Stimulated activated CD4-positive, alpha-beta T cell treated with anti-CD3 and anti-CD28 coated beads, Interleukin-1b, Interleukin-23, amount 100 ng/mL, for 24 hours (primary cell): ENCODE measurements at regions not wholly inside any gene's neighbourhood (a gene's known extent, or its start where the extent isn't known, plus 50 kb on each side); places are given as distances from the start of the nearest gene placed in this dataset.
"Not testable (repeated sequence)": the region's sequence is repeated elsewhere in the genome, so short reads cannot be mapped to it uniquely, and the experiment has no call there.

Source experiments
- DNase-seq, 4 experiments: peaks; one replicate each; pipeline ENCODE4 v3.0.0-alpha.2; 2020; ENCODE audit warnings: low read depth in 4 of 4, low spot score in 1 of 4

DNA sequence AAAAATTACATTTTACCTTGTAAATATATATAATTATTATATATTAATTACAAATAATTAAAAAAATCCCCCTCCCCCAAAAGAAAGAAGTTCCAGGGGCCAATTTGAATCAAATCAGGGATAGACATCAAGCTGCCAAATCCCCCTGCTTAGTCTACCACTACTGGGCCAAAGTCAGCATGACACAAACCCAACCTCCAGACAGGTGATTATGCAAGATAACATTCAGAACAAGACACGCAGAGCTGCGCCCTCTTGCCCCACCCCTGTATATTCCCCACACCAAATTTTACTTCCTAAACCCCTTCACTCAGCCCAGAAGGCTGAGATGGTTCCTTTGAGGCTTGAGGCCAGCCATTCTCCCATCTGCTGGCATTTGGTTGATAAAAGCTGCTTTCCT, 2059.1 kb upstream of the CDH6 start:
- no peak for DNase-seq

GRCh38 chr5:29131285-29131684, 2062.2 kb upstream of the CDH6 start:
- DNase-seq = no peak

- DNase-seq = no peak
Observed at GRCh38 chr5:29130786-29131185, 2062.7 kb upstream of the CDH6 start.

- DNase-seq = not testable (repeated sequence)
Observed at GRCh38 chr5:29127524-29128156, 2065.8 kb upstream of the CDH6 start.

DNA sequence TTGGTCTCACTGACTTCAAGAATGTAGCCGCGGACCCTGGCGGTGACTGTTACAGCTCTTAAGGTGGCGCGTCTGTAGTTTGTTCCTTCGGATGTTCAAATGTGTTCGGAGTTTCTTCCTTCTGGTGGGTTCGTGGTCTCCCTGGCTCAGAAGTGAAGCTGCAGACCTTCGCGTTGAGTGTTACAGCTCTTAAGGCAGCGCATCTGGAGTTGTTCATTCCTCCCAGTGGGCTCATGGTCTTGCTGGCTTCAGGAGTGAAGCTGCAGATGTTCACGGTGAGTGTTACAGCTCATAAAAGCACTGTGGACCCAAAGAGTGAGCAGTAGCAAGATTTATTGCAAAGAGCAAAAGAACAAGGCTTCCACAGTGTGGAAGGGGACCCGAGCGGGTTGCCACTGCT, 2067.0 kb upstream of the CDH6 start:
- not testable (repeated sequence) for DNase-seq

DNA sequence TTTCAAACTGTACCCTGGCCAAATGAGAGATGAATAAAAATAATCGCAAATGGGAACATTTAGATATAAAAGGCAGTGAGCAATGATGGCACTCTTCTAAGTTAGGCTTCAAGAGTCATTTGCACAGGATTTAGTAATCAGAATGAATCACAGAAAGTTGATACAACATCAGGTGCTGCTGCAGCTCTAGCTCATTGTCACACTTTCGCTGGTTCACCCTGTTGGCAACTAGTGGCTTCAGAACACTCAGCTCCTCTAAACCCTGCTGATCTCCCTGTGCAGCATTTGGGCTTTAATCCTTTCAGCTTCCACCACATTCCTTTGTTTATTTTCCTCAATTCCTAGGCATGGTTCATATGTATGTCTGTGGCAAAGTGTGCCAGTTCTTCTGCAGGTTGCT, 2071.2 kb upstream of the CDH6 start:
- DNase-seq = no peak

- no peak for DNase-seq
Observed at GRCh38 chr5:29114331-29114768, 2076.0 kb upstream of the CDH9 start.

DNA sequence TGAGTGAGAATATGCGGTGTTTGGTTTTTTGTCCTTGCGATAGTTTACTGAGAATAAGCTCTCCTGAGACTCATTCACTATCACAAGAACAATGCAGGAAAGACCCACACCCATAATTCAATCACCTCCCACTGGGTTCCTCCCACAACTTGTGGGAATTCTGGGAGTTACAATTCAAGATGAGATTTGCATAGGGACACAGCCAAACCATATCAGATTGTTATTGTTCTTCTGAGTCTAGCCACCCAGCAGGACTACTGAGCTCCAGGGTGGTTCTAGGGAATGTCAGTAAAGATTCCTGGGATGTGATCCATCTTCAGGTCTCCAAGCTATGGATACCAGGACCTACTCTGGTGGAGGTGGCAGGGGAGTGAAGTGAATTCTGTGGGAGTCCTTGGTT, 2075.1 kb upstream of the CDH9 start:
- no peak for DNase-seq

DNA sequence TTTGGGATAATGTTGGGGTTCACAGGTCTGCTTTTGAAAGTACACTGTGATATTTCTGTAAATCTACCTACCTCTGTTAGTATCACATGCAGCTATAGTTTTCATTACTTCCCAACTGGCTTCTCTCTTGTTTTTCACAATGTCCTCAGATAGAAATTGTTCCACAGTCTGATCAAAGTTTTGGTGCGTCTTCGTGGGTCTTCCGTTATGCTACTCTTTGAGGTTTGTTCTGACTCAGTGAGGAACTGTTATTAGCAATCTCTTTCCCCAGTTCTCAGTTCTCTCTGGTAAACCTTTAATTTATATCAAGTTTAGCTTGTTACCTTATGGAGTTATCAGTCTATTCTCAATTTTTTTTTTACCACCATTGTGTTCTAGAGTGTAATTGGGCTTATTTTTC, 2061.2 kb upstream of the CDH9 start:
- no peak for DNase-seq

DNA sequence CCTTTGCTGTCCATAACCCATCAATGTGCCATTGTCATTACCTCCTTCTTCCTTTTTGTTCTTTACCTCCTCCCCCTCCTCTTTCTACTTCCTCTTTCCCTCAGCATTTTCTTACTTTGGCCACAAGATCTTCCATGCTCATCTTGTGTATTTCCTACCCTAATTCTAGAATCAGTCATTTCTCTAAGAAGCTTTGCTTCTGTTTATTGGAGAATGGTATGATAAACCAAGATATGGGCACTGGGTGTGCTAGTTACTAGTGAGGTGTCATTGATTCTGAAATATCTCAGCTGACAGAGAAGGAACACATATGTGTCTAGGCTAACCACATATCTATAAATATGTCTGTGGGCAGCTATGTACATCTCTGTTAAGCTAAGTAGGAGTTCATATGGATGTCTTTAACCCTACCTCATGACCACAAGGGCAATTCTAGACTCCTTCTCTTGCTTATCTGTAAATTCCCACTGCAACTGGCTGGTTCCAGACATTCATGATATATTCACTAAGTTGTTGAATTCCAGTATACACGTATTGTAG, 2051.3 kb upstream of the CDH9 start:
- DNase-seq = no peak

DNA sequence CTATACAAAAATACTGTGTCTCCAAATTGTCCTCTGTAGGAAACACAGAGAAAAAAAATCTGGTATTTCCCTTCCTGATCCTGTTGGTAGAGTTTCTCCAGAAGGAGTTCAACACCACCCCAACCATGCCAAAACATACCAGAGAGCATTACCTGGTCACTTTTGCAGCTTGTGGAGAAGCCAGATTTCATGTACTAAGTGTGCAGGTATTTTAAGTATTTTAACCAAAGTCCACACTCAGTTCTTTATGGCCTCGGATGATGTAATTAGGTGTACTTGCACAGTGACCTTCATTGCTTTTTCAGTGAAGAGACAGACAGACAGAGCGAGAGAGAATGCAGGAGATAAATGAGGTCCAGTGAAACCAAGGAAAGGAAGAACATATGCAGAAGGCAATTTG, 2046.8 kb upstream of the CDH9 start:
- DNase-seq = no peak

- DNase-seq = no peak
Observed at GRCh38 chr5:29079771-29080170, 2041.4 kb upstream of the CDH9 start.

DNA sequence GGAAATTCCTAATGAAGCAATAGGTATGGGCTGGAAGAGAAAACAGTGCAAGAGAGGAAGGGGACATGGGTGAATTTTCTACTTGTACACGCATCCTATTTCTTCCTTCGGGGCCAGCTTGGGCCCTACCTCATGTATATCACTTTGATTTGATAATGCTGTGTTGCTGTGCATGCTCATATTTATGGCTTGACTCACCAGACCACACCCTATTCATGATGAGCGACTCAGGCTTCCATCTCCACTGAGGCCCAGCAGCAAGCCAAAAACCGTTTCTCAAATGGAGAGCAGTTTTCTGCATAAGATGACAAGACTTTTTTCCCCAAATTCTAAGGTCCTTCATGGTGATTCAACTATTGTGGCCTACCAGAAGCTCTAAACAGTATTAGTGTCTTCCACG, 2039.1 kb upstream of the CDH9 start:
- no peak for DNase-seq

- DNase-seq = no peak
Observed at GRCh38 chr5:29069104-29069402, 2030.7 kb upstream of the CDH9 start.

DNA sequence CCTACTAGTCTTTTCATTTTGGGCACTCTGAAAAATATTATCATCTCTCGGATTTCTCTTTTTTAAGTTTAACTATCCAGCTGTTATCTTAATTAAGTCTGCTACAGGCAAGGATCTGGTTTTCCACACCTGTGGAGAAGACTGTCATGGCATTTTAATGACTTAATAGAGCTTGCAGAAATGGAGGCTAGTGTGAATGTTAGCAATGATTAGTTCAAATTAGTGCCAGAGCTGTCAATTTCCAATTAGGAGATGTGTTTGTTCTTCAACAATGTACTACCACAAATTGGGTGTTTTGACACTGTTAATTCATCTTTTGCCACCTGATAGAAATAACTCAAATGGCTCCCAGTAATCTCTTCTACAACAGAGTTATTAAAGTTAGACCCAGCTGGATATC, 2023.0 kb upstream of the CDH9 start:
- no peak for DNase-seq

- no peak for DNase-seq
Observed at GRCh38 chr5:29054694-29055093, 2016.3 kb upstream of the CDH9 start.

DNA sequence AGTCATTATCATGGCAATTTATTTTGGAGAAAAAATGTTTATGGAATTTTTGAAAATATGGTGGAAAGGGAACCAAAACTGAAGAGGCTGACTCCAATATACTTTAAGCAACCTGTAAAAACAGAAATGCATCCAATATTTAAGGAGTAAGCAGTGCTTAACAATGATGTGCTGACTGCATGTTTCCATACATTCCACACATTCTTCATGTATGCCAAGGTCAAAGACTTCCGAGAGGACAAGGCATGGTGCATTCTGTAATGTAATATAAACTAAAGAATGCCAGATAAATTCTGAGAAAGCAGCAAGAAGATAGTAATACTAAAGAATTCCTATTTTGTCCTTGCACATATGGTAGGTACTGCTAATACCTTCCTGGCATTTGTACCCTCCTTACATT, 2015.9 kb upstream of the CDH9 start:
- no peak for DNase-seq

DNA sequence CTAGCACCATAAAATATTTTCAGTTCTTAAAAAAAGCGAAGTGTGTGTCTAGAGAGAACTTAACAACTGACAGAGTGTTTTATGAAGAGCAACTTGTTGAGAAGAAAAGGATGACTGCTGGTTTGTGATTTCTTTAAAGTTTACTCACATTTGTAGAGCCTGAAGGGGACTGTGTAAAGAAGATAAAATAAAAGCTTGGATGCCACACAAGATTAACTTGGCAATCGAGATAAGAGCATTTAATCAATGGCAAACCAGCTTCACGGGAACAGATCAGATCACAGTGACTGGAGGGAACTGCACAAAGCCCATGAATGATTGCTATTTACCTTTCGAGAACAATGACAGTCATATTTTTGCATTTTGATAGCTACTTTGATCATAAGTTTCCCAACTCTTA, 2013.1 kb upstream of the CDH9 start:
- no peak for DNase-seq

GRCh38 chr5:29042152-29042551, 2003.8 kb upstream of the CDH9 start:
- no peak for DNase-seq

DNA sequence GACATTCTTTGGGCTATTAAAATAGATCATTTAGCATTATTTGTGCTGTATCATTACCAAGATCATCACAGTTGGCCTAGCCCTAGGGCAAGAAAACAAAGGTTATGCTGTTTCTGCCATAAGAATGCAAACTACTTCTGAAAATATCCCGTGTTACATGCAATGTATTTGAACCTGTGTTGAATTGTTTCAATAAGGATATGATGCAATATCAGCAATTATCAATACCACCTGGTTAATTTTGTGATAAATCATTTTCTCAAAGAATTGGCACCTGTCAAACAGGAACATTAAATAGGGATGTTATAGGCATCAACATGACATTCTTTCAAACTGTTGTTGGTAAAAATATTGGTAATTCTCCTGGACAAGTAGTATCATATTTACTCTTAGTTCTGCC, 2002.0 kb upstream of the CDH9 start:
- DNase-seq = no peak

- no peak for DNase-seq
Observed at GRCh38 chr5:29039994-29040393, 2001.6 kb upstream of the CDH9 start.

DNA sequence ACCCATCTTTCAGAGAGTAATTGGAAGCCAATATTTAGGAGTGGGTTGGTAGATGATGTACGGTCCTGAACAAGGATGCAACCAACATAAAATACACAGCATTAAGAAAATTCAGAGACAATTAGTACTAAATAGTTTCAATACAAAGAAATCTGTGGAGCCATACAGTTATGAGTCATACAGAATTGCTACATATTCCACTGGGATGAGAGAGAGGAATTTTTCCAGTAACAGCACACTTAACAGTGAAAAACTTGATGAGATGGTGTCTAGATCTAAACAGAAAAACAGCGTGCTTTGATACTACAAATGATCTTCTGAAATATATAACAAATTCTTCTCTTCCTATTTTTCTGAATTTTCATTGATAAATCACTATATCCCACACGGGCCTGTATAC, 1999.3 kb upstream of the CDH9 start:
- DNase-seq = no peak

DNA sequence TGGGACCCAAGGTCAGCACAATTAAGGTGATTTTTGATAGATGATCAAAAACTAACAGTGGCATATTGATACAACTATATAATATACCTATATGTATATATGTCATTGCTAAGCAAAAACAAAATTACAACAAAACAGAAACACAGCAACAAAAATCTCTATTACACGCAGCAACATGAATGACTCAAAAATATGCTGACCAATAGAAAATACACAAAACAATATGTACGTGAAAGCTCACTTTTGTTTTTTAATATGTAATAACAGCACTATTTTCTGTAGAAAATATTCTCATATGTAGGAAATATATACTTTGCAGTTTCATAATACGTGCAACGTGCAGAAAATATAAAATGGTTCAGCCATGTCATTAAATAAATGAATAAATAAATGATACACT, 1985.7 kb upstream of the CDH9 start:
- no peak for DNase-seq

- no peak for DNase-seq
Observed at GRCh38 chr5:29023541-29023940, 1985.2 kb upstream of the CDH9 start.
